ENCODE measurements at regions not wholly inside any gene's neighbourhood (a gene's known extent, or its start where the extent isn't known, plus 50 kb on each side); places are given as distances from the start of the nearest gene placed in this dataset.

DNA sequence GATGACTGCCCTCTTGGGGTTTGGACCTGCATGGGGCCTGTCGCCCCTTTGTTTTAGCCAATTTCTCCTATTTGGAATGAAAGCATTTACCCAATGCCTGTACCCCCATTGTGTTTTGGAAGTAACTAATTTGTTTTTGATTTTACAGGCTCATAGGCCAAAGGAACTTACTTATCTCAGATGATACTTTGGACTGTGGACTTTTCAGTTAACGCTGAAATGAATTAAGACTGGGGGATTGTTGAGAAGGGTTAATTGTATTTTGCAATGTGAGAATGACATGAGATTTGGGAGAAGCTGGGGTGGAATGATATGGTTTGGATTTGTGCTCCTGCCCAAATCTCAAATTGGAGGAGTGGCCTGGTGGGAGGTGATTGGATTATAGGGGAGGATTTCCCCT is 185.8 kb upstream of the PHYHIPL start:
- Histone ChIP-seq H3K9me3 (ENCODE audit: insufficient read depth, low read length) (no peaks in the 10 kb centered on the region), H3K4me1 (ENCODE audit: low read length) (no peaks in the 10 kb centered on the region), H4K20me1 (ENCODE audit: insufficient read depth, low read length) (no peaks in the 10 kb centered on the region), H3K4me3 (ENCODE audit: low read length) (no peak overlapping the region), H2AFZ (ENCODE audit: low read depth, low read length) (no peak overlapping the region), H3K79me2 (ENCODE audit: low read length) (no peaks in the 10 kb centered on the region), H3K4me2 (ENCODE audit: low read length) (no peak overlapping the region), H3K9ac (ENCODE audit: low read length) (no peak overlapping the region), H3K27ac (ENCODE audit: low read length) (no peak overlapping the region), H3K27me3 (ENCODE audit: low read depth, low read length) (no peaks in the 10 kb centered on the region), H3K36me3 (replicated peaks; ENCODE audit: low read depth, low read length) (no peaks in the 10 kb centered on the region)
- TF ChIP-seq, protein P1, sequence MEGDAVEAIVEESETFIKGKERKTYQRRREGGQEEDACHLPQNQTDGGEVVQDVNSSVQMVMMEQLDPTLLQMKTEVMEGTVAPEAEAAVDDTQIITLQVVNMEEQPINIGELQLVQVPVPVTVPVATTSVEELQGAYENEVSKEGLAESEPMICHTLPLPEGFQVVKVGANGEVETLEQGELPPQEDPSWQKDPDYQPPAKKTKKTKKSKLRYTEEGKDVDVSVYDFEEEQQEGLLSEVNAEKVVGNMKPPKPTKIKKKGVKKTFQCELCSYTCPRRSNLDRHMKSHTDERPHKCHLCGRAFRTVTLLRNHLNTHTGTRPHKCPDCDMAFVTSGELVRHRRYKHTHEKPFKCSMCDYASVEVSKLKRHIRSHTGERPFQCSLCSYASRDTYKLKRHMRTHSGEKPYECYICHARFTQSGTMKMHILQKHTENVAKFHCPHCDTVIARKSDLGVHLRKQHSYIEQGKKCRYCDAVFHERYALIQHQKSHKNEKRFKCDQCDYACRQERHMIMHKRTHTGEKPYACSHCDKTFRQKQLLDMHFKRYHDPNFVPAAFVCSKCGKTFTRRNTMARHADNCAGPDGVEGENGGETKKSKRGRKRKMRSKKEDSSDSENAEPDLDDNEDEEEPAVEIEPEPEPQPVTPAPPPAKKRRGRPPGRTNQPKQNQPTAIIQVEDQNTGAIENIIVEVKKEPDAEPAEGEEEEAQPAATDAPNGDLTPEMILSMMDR (IDR thresholded peaks at IDR 0.05; ENCODE audit: low read depth, low read length), result no peak
- TF ChIP-seq EZH2phosphoT487 (IDR thresholded peaks at IDR 0.05; ENCODE audit: low read depth), result no peak

- Histone ChIP-seq H3K27ac (ENCODE audit: low read length) (no peak overlapping the region), H3K79me2 (ENCODE audit: low read length) (no peaks in the 10 kb centered on the region), H3K9ac (ENCODE audit: low read length) (no peak overlapping the region), H3K27me3 (ENCODE audit: low read depth, low read length) (no peaks in the 10 kb centered on the region), H3K4me1 (ENCODE audit: low read length) (no peaks in the 10 kb centered on the region), H3K4me2 (ENCODE audit: low read length) (no peak overlapping the region), H2AFZ (ENCODE audit: low read depth, low read length) (no peak overlapping the region), H3K36me3 (replicated peaks; ENCODE audit: low read depth, low read length) (no peaks in the 10 kb centered on the region), H4K20me1 (ENCODE audit: insufficient read depth, low read length) (no peaks in the 10 kb centered on the region), H3K9me3 (ENCODE audit: insufficient read depth, low read length) (no peaks in the 10 kb centered on the region), H3K4me3 (ENCODE audit: low read length) (no peak overlapping the region)
- no peak for TF ChIP-seq EZH2phosphoT487 (IDR thresholded peaks at IDR 0.05; ENCODE audit: low read depth)
- TF ChIP-seq, protein P1 (IDR thresholded peaks at IDR 0.05; ENCODE audit: low read depth, low read length), result no peak
Observed at GRCh38 chr10:58991856-58992255, 184.6 kb upstream of the PHYHIPL start.

GRCh38 chr10:58992830-58993460 is 183.5 kb upstream of the PHYHIPL start:
- TF ChIP-seq, protein P1 (IDR thresholded peaks at IDR 0.05; ENCODE audit: low read depth, low read length), result no peak
- no peak for TF ChIP-seq EZH2phosphoT487 (IDR thresholded peaks at IDR 0.05; ENCODE audit: low read depth)
- no peaks in the 10 kb centered on the region for H3K9me3 ChIP-seq (ENCODE audit: insufficient read depth, low read length)
- no peak overlapping the region for H3K4me3 ChIP-seq (ENCODE audit: low read length)
- no peak overlapping the region for H3K9ac ChIP-seq (ENCODE audit: low read length)
- no peaks in the 10 kb centered on the region for H3K4me1 ChIP-seq (ENCODE audit: low read length)
- no peaks in the 10 kb centered on the region for H3K36me3 ChIP-seq (replicated peaks; ENCODE audit: low read depth, low read length)
- H3K4me2 ChIP-seq (ENCODE audit: low read length), result no peak overlapping the region
- H3K27ac ChIP-seq (ENCODE audit: low read length), result no peak overlapping the region
- H2AFZ ChIP-seq (ENCODE audit: low read depth, low read length), result no peak overlapping the region
- no peaks in the 10 kb centered on the region for H3K79me2 ChIP-seq (ENCODE audit: low read length)
- no peaks in the 10 kb centered on the region for H3K27me3 ChIP-seq (ENCODE audit: low read depth, low read length)
- no peaks in the 10 kb centered on the region for H4K20me1 ChIP-seq (ENCODE audit: insufficient read depth, low read length)

GRCh38 chr10:58993480-58994221 is 182.8 kb upstream of the PHYHIPL start:
- H3K79me2 ChIP-seq (ENCODE audit: low read length), result no peaks in the 10 kb centered on the region
- H3K9ac ChIP-seq (ENCODE audit: low read length), result no peak overlapping the region
- H3K4me1 ChIP-seq (ENCODE audit: low read length), result no peaks in the 10 kb centered on the region
- H3K4me2 ChIP-seq (ENCODE audit: low read length), result no peak overlapping the region
- no peak overlapping the region for H3K4me3 ChIP-seq (ENCODE audit: low read length)
- TF ChIP-seq EZH2phosphoT487 (IDR thresholded peaks at IDR 0.05; ENCODE audit: low read depth), result no peak
- TF ChIP-seq, protein P1 (IDR thresholded peaks at IDR 0.05; ENCODE audit: low read depth, low read length), result no peak
- no peaks in the 10 kb centered on the region for H4K20me1 ChIP-seq (ENCODE audit: insufficient read depth, low read length)
- H2AFZ ChIP-seq (ENCODE audit: low read depth, low read length), result no peak overlapping the region
- no peaks in the 10 kb centered on the region for H3K27me3 ChIP-seq (ENCODE audit: low read depth, low read length)
- no peaks in the 10 kb centered on the region for H3K9me3 ChIP-seq (ENCODE audit: insufficient read depth, low read length)
- H3K36me3 ChIP-seq (replicated peaks; ENCODE audit: low read depth, low read length), result no peaks in the 10 kb centered on the region
- no peak overlapping the region for H3K27ac ChIP-seq (ENCODE audit: low read length)

All from OCI-LY3 (cell line).